Vagina (tissue), 2 donors: ENCODE measurements at regions not wholly inside any gene's neighbourhood (a gene's known extent, or its start where the extent isn't known, plus 50 kb on each side); places are given as distances from the start of the nearest gene placed in this dataset.

Source experiments
- CTCF ChIP-seq, 3 experiments: fragments of 450-650 bp in 2 of 3; fragments of 200-600 bp in 1 of 3; sonication (generic) in 1 of 3; IDR thresholded peaks; one replicate each; pipeline ENCODE4 v1.5.1; 2017 to 2019; ENCODE audit warnings: antibody characterized with exemption in 3 of 3, mild to moderate bottlenecking in 2 of 3, moderate library complexity in 2 of 3
- POLR2A ChIP-seq, 2 donors: fragments of 450-650 bp; IDR thresholded peaks; one replicate each; pipeline ENCODE4 v1.6.1; 2017; ENCODE audit warnings: antibody characterized with exemption in 2 of 2, mild to moderate bottlenecking in 2 of 2, moderate library complexity in 2 of 2
- POLR2AphosphoS5 ChIP-seq, 2 donors: sonication (generic); formaldehyde crosslinking; IDR thresholded peaks; one replicate each; pipeline ENCODE4 v1.9.0; 2017; ENCODE audit warnings: antibody characterized with exemption in 2 of 2, mild to moderate bottlenecking in 2 of 2, low read depth in 1 of 2; ENCODE audit not compliant: insufficient read depth in 1 of 2

- no peak for TF ChIP-seq CTCF (IDR thresholded peaks at IDR 0.05)
- TF ChIP-seq POLR2A (IDR thresholded peaks at IDR 0.05), result no peak
- TF ChIP-seq POLR2AphosphoS5 (IDR thresholded peaks at IDR 0.05; ENCODE audit: insufficient read depth in 1 of 2, low read depth in 1 of 2), result no peak
Measured at GRCh38 chr1:181396171-181396670, 87.1 kb upstream of the CACNA1E start.
